Esophagus muscularis mucosa (tissue), 3 donors: ENCODE measurements at regions not wholly inside any gene's neighbourhood (a gene's known extent, or its start where the extent isn't known, plus 50 kb on each side); places are given as distances from the start of the nearest gene placed in this dataset.

Experiments used
- CTCF ChIP-seq, 3 experiments: fragments of 200-600 bp in 2 of 3; fragments of 450-650 bp in 1 of 3; sonication (generic) in 2 of 3; IDR thresholded peaks; one replicate each; pipeline ENCODE4 v1.5.1; 2017 to 2019; ENCODE audit warnings: antibody characterized with exemption in 3 of 3, mild to moderate bottlenecking in 2 of 3, moderate library complexity in 1 of 3
- POLR2A ChIP-seq: fragments of 450-650 bp; IDR thresholded peaks from one replicate; pipeline ENCODE4 v1.6.1; 2017; ENCODE audit warnings: antibody characterized with exemption, moderate library complexity, mild to moderate bottlenecking, low read depth

DNA sequence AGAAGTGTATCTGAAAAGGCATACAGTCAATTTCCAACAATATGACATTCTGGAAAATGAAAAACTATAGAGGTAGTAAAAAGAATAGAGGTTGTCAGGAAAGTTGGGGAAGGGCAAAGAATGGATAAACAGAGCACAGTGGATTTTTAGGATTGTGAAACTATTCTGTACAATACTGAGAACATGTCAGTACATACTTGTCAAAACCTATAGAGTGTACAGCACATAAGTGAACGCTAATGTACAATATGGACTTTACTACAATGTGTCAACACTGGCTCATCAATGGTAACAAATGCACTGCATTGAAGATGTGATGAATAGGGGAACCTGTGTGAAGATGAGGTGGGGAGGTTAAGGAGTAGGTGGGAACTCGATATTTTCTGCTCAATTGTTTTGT lies 483.0 kb upstream of the PFKP start:
- TF ChIP-seq POLR2A (no peak), CTCF (IDR thresholded peaks at IDR 0.05) (no peak)
